HFFc6 (cell line): ENCODE measurements at regions not wholly inside any gene's neighbourhood (a gene's known extent, or its start where the extent isn't known, plus 50 kb on each side); places are given as distances from the start of the nearest gene placed in this dataset.

ENCODE experiments used
- DNase-seq: peaks from one replicate; pipeline ENCODE4 v3.0.0-alpha.2; 2018
- H3K27ac Mint-ChIP-seq: 2 replicates; pipeline ENCODE4 v1.8.0; 2020; ENCODE audit warnings: mild to moderate bottlenecking, mixed read lengths
- H3K27me3 Mint-ChIP-seq: 2 replicates; pipeline ENCODE4 v1.8.0; 2021; ENCODE audit warnings: mild to moderate bottlenecking, moderate library complexity, mixed read lengths; ENCODE audit not compliant: insufficient read depth
- H3K36me3 Mint-ChIP-seq: 2 replicates; pipeline ENCODE4 v1.8.0; 2021; ENCODE audit warnings: low read depth, mixed read lengths
- H3K4me1 Mint-ChIP-seq: 2 replicates; pipeline ENCODE4 v1.8.0; 2020; ENCODE audit warnings: low read depth, mixed read lengths
- H3K4me3 Mint-ChIP-seq: 2 replicates; pipeline ENCODE4 v1.8.0; 2020; ENCODE audit warnings: mild to moderate bottlenecking, moderate library complexity, mixed read lengths
- H3K9me3 Mint-ChIP-seq: 2 replicates; pipeline ENCODE4 v1.8.0; 2020; ENCODE audit warnings: mild to moderate bottlenecking, mixed read lengths
- CTCF ChIP-seq: fragments of 200-600 bp; sonication (generic); IDR thresholded peaks from 2 replicates; pipeline ENCODE4 v1.5.0; 2021; ENCODE audit warnings: antibody characterized with exemption, mild to moderate bottlenecking

GRCh38 chr20:24406750-24407149 is 62.7 kb upstream of the SYNDIG1 start:
- no peak for DNase-seq
- Mint-ChIP-seq H3K36me3 (no peaks in the 10 kb centered on the region), H3K27me3 (peaks cover 7% of the 10 kb centered on the region), H3K9me3 (peaks cover 3% of the 10 kb centered on the region), H3K4me3 (no peak overlapping the region), H3K27ac (no peak overlapping the region), H3K4me1 (peaks cover 11% of the 10 kb centered on the region; the same call in 1 of the 2 replicates)
- no peak for TF ChIP-seq CTCF

GRCh38 chr20:24406251-24406650 is 63.2 kb upstream of the SYNDIG1 start:
- no peak for DNase-seq
- no peak for TF ChIP-seq CTCF
- Mint-ChIP-seq H3K9me3 (peaks cover 3% of the 10 kb centered on the region), H3K27ac (no peak overlapping the region), H3K27me3 (peaks cover 7% of the 10 kb centered on the region), H3K4me1 (peaks cover 11% of the 10 kb centered on the region; the same call in 1 of the 2 replicates), H3K4me3 (no peak overlapping the region), H3K36me3 (no peaks in the 10 kb centered on the region)

GRCh38 chr20:24405810-24406209 is 63.6 kb upstream of the SYNDIG1 start:
- peaks cover 11% of the 10 kb centered on the region; the same call in 1 of the 2 replicates for H3K4me1 Mint-ChIP-seq
- no peak overlapping the region for H3K4me3 Mint-ChIP-seq
- TF ChIP-seq CTCF: no peak
- H3K27ac Mint-ChIP-seq: no peak overlapping the region
- no peaks in the 10 kb centered on the region for H3K36me3 Mint-ChIP-seq
- H3K9me3 Mint-ChIP-seq: peaks cover 3% of the 10 kb centered on the region
- peaks cover 7% of the 10 kb centered on the region for H3K27me3 Mint-ChIP-seq
- DNase-seq: no peak

GRCh38 chr20:24403406-24403805 is 66.0 kb upstream of the SYNDIG1 start:
- H3K27ac Mint-ChIP-seq: no peak overlapping the region
- H3K36me3 Mint-ChIP-seq: 0 out of 2 replicates have a peak, but pooled peaks cover 2% of the 10 kb centered on the region
- H3K4me3 Mint-ChIP-seq: no peak overlapping the region
- no peaks in the 10 kb centered on the region; the same call in none of the 2 replicates for H3K9me3 Mint-ChIP-seq
- peaks cover 11% of the 10 kb centered on the region; the same call in 1 of the 2 replicates for H3K4me1 Mint-ChIP-seq
- no peak for TF ChIP-seq CTCF
- peak; percentile 33 for DNase-seq
- peaks cover 9% of the 10 kb centered on the region; the same call in 1 of the 2 replicates for H3K27me3 Mint-ChIP-seq

- 0 out of 2 replicates have a peak, but pooled peaks cover 4% of the 10 kb centered on the region for H3K36me3 Mint-ChIP-seq
- no peaks in the 10 kb centered on the region; the same call in none of the 2 replicates for H3K9me3 Mint-ChIP-seq
- H3K4me3 Mint-ChIP-seq: no peak overlapping the region
- peaks cover 8% of the 10 kb centered on the region; the same call in 1 of the 2 replicates for H3K4me1 Mint-ChIP-seq
- TF ChIP-seq CTCF: no peak
- no peak for DNase-seq
- no peak overlapping the region for H3K27ac Mint-ChIP-seq
- peaks cover 10% of the 10 kb centered on the region; the same call in 1 of the 2 replicates for H3K27me3 Mint-ChIP-seq
Observed at GRCh38 chr20:24402188-24402587, 67.2 kb upstream of the SYNDIG1 start.
